Esophagus squamous epithelium (tissue), 4 donors: ENCODE measurements at regions not wholly inside any gene's neighbourhood (a gene's known extent, or its start where the extent isn't known, plus 50 kb on each side); places are given as distances from the start of the nearest gene placed in this dataset.

Experiments used
- CTCF ChIP-seq, 6 experiments: fragments of 450-650 bp in 4 of 6; fragments of 200-600 bp in 2 of 6; sonication (generic) in 2 of 6; IDR thresholded peaks; one replicate each; pipeline ENCODE4 v1.5.1; 2016 to 2019; ENCODE audit warnings: antibody characterized with exemption in 6 of 6, mild to moderate bottlenecking in 4 of 6, moderate library complexity in 4 of 6
- POLR2A ChIP-seq, 4 donors: fragments of 450-650 bp; IDR thresholded peaks; one replicate each; pipeline ENCODE4 v1.6.1; 2017; ENCODE audit warnings: antibody characterized with exemption in 4 of 4, mild to moderate bottlenecking in 4 of 4, moderate library complexity in 3 of 4

GRCh38 chr13:109393045-109393444 lies 393.3 kb downstream of the IRS2 start:
- TF ChIP-seq POLR2A (IDR thresholded peaks at IDR 0.05) (no peak), CTCF (IDR thresholded peaks at IDR 0.05) (no peak)
